Neural cell (in vitro differentiated cells): ENCODE measurements at regions not wholly inside any gene's neighbourhood (a gene's known extent, or its start where the extent isn't known, plus 50 kb on each side); places are given as distances from the start of the nearest gene placed in this dataset.

ENCODE experiments used
- H2AFZ ChIP-seq: fragments of 200-600, 300-800 bp; sonication (generic), shearing (Covaris generic); 2 replicates; pipeline ENCODE4 v1.6.0; 2014; ENCODE audit warnings: low read depth, mild to moderate bottlenecking, antibody characterized with exemption, low read length, moderate library complexity
- H3F3A ChIP-seq: fragments of 200-600 bp; shearing (Covaris generic); 2 replicates; pipeline ENCODE4 v1.6.1; 2016; ENCODE audit warnings: mild to moderate bottlenecking, moderate library complexity, mixed read lengths, antibody characterized with exemption, low read length; ENCODE audit not compliant: insufficient read depth, poor library complexity, severe bottlenecking
- H3K27ac ChIP-seq: fragments of 200-600, 300-800 bp; sonication (generic), shearing (Covaris generic); 2 replicates; pipeline ENCODE4 v1.5.1; 2014; ENCODE audit warnings: mild to moderate bottlenecking, low read length, moderate library complexity
- H3K27me3 ChIP-seq: fragments of 300-800, 200-600 bp; sonication (generic), shearing (Covaris generic); 2 replicates; pipeline ENCODE4 v1.6.0; 2014; ENCODE audit warnings: mild to moderate bottlenecking, low read depth, low read length, moderate library complexity; ENCODE audit not compliant: insufficient read depth
- H3K36me3 ChIP-seq: fragments of 300-800, 200-600 bp; sonication (generic), shearing (Covaris generic); 2 replicates; pipeline ENCODE4 v1.5.1; 2014; ENCODE audit warnings: mild to moderate bottlenecking, antibody characterized with exemption, low read length, moderate library complexity; ENCODE audit not compliant: insufficient read depth
- H3K4me2 ChIP-seq: fragments of 300-800, 200-600 bp; sonication (generic), shearing (Covaris generic); 2 replicates; pipeline ENCODE4 v1.6.0; 2014; ENCODE audit warnings: mild to moderate bottlenecking, low read length
- H3K4me3 ChIP-seq: fragments of 300-800, 200-600 bp; sonication (generic), shearing (Covaris generic); 2 replicates; pipeline ENCODE4 v1.5.1; 2014; ENCODE audit warnings: mild to moderate bottlenecking, low read length, moderate library complexity
- H3K79me2 ChIP-seq: fragments of 200-600 bp; shearing (Covaris generic); replicated peaks from 2 replicates; pipeline ENCODE4 v1.6.0; 2014; ENCODE audit warnings: mild to moderate bottlenecking, low read length, moderate library complexity; ENCODE audit not compliant: insufficient read depth
- H3K9ac ChIP-seq: fragments of 300-800, 200-600 bp; sonication (generic), shearing (Covaris generic); 2 replicates; pipeline ENCODE4 v1.6.1; 2016; ENCODE audit warnings: mild to moderate bottlenecking, low read length, mixed read lengths
- H3K9me2 ChIP-seq: fragments of 200-600 bp; shearing (Covaris generic); 2 replicates; pipeline ENCODE4 v1.6.1; 2016; ENCODE audit warnings: mild to moderate bottlenecking, low read length, mixed read lengths; ENCODE audit not compliant: insufficient read depth
- H3K9me3 ChIP-seq: fragments of 200-600, 300-800 bp; sonication (generic), shearing (Covaris generic); 2 replicates; pipeline ENCODE4 v1.6.1; 2016; ENCODE audit warnings: mild to moderate bottlenecking, mixed run types, low read length, moderate library complexity, mixed read lengths
- H4K20me1 ChIP-seq: fragments of 200-600 bp; shearing (Covaris generic); 2 replicates; pipeline ENCODE4 v1.6.1; 2016; ENCODE audit warnings: mild to moderate bottlenecking, mixed run types; ENCODE audit not compliant: insufficient read depth
- EP300 ChIP-seq: fragments of 450-650 bp; conservative IDR thresholded peaks from 2 replicates; pipeline ENCODE4 v1.6.1; 2014; ENCODE audit warnings: antibody characterized with exemption, mild to moderate bottlenecking, moderate library complexity; ENCODE audit not compliant: poor library complexity, severe bottlenecking
- EZH2 ChIP-seq: fragments of 200-600, 300-800 bp; shearing (Covaris generic), sonication (generic); IDR thresholded peaks from 2 replicates; pipeline ENCODE4 v1.6.1; 2014; ENCODE audit warnings: antibody characterized with exemption, low read length, borderline replicate concordance, mild to moderate bottlenecking; ENCODE audit not compliant: insufficient read depth, poor library complexity, severe bottlenecking
- MXI1 ChIP-seq: fragments of 450-650 bp; conservative IDR thresholded peaks from 2 replicates; pipeline ENCODE4 v1.6.1; 2014; ENCODE audit warnings: antibody characterized with exemption, mild to moderate bottlenecking; ENCODE audit not compliant: poor library complexity, severe bottlenecking
- POLR2AphosphoS5 ChIP-seq: IDR thresholded peaks from 2 replicates; pipeline ENCODE4 v1.6.1; 2012
- RAD21 ChIP-seq: fragments of 450-650 bp; conservative IDR thresholded peaks from 2 replicates; pipeline ENCODE4 v1.6.1; 2014; ENCODE audit warnings: antibody characterized with exemption, mild to moderate bottlenecking, moderate library complexity
- REST ChIP-seq: IDR thresholded peaks from 2 replicates; pipeline ENCODE4 v1.6.1; 2012; ENCODE audit warnings: borderline replicate concordance
- SMC3 ChIP-seq: fragments of 450-650 bp; conservative IDR thresholded peaks from 2 replicates; pipeline ENCODE4 v1.6.1; 2014; ENCODE audit warnings: antibody characterized with exemption, mild to moderate bottlenecking, moderate library complexity; ENCODE audit not compliant: poor library complexity

- Histone ChIP-seq H3F3A (no peaks in the 10 kb centered on the region), H3K4me2 (no peak overlapping the region), H3K27me3 (no peaks in the 10 kb centered on the region), H3K36me3 (no peaks in the 10 kb centered on the region), H2AFZ (no peak overlapping the region), H3K4me3 (no peak overlapping the region), H3K9me3 (no peaks in the 10 kb centered on the region), H3K27ac (no peak overlapping the region), H3K9ac (no peak overlapping the region), H4K20me1 (no peaks in the 10 kb centered on the region), H3K9me2 (no peaks in the 10 kb centered on the region), H3K79me2 (no peaks in the 10 kb centered on the region)
- TF ChIP-seq REST (no peak), SMC3 (peak; percentile 26), POLR2AphosphoS5 (peak; percentile 90), EP300 (peak; percentile 100)
These were observed 422.5 kb upstream of the SLC8A1 start for GRCh38 chr2:40874380-40874779.

GRCh38 chr2:40877734-40878288 lies 425.9 kb upstream of the SLC8A1 start:
- H3K9ac ChIP-seq: no peak overlapping the region
- no peak overlapping the region for H3K27ac ChIP-seq
- H3K27me3 ChIP-seq: no peaks in the 10 kb centered on the region
- H3K9me2 ChIP-seq: no peaks in the 10 kb centered on the region
- no peak for TF ChIP-seq MXI1
- no peak for TF ChIP-seq RAD21
- TF ChIP-seq EZH2: no peak
- TF ChIP-seq POLR2AphosphoS5: no peak
- H3K4me2 ChIP-seq: no peak overlapping the region
- no peaks in the 10 kb centered on the region for H4K20me1 ChIP-seq
- H3K9me3 ChIP-seq: no peaks in the 10 kb centered on the region
- no peaks in the 10 kb centered on the region for H3F3A ChIP-seq
- H2AFZ ChIP-seq: no peak overlapping the region
- no peaks in the 10 kb centered on the region for H3K79me2 ChIP-seq
- no peaks in the 10 kb centered on the region for H3K36me3 ChIP-seq
- no peak overlapping the region for H3K4me3 ChIP-seq

- Histone ChIP-seq H3K27ac (no peak overlapping the region), H4K20me1 (no peaks in the 10 kb centered on the region), H3K4me2 (no peak overlapping the region), H3K9me3 (no peaks in the 10 kb centered on the region), H3K79me2 (no peaks in the 10 kb centered on the region), H3K4me3 (no peak overlapping the region), H3K27me3 (no peaks in the 10 kb centered on the region), H2AFZ (no peak overlapping the region), H3F3A (no peaks in the 10 kb centered on the region), H3K9me2 (no peaks in the 10 kb centered on the region), H3K36me3 (no peaks in the 10 kb centered on the region), H3K9ac (no peak overlapping the region)
- TF ChIP-seq EP300: no peak
- no peak for TF ChIP-seq RAD21
- no peak for TF ChIP-seq POLR2AphosphoS5
- no peak for TF ChIP-seq SMC3
- no peak for TF ChIP-seq REST
These were observed 427.4 kb upstream of the SLC8A1 start for GRCh38 chr2:40879305-40879704.
